ENCODE measurements at regions not wholly inside any gene's neighbourhood (a gene's known extent, or its start where the extent isn't known, plus 50 kb on each side); places are given as distances from the start of the nearest gene placed in this dataset.
"Not testable (repeated sequence)": the region's sequence is repeated elsewhere in the genome, so short reads cannot be mapped to it uniquely, and the experiment has no call there.

DNA sequence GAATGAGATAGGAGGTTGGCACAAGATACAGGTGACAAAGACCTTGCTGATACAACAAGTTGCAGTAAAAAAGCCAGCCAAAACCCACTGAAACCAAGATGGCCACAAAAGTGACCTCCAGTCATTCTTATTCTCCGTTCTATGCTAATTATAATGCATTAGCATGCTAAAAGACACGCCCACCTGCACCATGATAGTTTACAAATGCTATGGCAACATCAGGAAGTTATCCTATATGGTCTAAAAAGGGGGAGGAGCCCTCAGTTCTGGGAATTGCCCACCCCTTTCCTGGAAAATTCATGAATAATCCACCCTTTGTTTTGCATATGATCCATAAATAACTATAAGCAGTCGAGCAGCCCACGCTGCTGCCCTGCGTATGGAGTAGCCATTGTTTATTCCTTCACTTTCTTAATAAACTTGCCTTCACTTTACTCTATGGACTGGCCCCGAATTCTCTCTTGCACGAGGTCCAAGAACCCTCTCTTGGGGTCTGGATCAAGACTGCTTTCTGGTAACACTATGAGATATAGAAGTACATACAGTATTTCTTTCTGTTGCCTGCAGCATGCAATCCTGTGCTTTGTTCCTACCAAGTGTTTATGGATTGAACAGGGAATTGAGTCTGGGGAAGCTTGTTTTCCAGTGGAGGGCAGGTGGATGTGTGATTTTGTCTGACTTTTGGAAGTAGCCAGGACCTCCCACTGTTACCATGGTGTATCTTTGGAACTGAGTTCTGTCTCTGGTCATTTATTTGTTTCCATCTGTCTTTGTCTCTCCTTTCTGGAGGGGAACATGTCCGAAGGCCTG lies 72.0 kb upstream of the TGM3 start:
- TF ChIP-seq, protein P1, sequence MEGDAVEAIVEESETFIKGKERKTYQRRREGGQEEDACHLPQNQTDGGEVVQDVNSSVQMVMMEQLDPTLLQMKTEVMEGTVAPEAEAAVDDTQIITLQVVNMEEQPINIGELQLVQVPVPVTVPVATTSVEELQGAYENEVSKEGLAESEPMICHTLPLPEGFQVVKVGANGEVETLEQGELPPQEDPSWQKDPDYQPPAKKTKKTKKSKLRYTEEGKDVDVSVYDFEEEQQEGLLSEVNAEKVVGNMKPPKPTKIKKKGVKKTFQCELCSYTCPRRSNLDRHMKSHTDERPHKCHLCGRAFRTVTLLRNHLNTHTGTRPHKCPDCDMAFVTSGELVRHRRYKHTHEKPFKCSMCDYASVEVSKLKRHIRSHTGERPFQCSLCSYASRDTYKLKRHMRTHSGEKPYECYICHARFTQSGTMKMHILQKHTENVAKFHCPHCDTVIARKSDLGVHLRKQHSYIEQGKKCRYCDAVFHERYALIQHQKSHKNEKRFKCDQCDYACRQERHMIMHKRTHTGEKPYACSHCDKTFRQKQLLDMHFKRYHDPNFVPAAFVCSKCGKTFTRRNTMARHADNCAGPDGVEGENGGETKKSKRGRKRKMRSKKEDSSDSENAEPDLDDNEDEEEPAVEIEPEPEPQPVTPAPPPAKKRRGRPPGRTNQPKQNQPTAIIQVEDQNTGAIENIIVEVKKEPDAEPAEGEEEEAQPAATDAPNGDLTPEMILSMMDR (IDR thresholded peaks at IDR 0.05; ENCODE audit: low read depth, low read length, missing control alignments), result no peak
- no peak overlapping the region for H3K4me3 ChIP-seq (replicated peaks; ENCODE audit: low read depth, low read length)
- DNase-seq (ENCODE audit: extremely low read depth, low read depth), result no peak

DNA sequence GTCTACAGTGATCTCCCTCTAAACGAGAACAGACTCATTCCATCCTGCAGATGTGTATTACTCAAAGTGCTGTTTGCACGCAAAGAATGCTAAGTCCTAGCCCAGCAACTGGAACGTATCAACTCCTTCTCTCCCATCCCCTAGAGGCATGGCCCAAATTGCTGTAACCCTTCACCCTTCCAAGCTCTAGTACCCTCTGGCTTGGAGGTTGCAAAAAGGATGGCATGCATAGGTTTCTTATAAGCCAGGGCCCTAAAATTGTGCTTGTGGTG lies 71.5 kb upstream of the TGM3 start:
- TF ChIP-seq, protein P1 (IDR thresholded peaks at IDR 0.05; ENCODE audit: low read depth, low read length, missing control alignments), result no peak
- no peak overlapping the region for H3K4me3 ChIP-seq (replicated peaks; ENCODE audit: low read depth, low read length)
- no peak for DNase-seq (ENCODE audit: extremely low read depth, low read depth)

DNA sequence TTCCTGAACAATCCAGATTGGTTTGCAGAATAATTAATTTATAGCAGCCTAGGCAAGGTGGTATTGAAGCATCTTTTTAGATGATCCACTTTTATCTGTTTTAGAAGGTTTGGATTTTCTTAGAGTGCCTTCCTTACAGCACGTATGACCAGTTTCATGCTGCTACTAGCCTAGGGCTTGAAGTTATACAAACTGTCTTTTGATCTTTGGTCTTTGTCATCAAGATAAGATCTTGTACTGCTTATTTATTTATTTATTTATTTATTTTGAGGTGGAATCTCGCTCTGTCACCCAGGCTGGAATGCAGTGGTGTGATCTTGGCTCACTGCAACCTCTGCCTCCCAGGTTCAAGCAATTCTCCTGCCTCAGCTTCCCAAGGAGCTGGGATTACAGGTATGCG lies 68.5 kb upstream of the TGM3 start:
- not testable (repeated sequence) for H3K4me3 ChIP-seq (replicated peaks; ENCODE audit: low read depth, low read length); DNase-seq (ENCODE audit: extremely low read depth, low read depth)

DNA sequence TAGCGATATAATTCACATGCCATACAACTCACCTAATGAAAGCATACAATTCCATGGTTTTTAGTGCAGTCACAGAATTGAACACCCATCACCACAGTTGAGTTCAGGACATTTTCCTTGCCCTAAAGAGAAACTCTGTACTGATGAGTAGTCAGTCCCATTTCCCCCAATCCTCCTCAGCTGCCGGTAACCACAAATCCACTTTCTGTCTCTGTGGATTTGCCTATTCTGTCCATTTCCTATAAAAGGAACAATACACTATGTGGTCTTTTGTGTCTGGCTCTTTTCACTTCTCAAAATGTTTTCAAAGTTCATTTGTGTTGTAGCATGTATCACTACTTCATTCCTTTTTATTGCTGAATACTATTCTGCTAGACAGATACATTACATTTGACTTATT lies 67.9 kb upstream of the TGM3 start:
- TF ChIP-seq, protein P1 (IDR thresholded peaks at IDR 0.05; ENCODE audit: low read depth, low read length, missing control alignments), result no peak
- DNase-seq (ENCODE audit: extremely low read depth, low read depth), result no peak
- no peak overlapping the region for H3K4me3 ChIP-seq (replicated peaks; ENCODE audit: low read depth, low read length)

DNA sequence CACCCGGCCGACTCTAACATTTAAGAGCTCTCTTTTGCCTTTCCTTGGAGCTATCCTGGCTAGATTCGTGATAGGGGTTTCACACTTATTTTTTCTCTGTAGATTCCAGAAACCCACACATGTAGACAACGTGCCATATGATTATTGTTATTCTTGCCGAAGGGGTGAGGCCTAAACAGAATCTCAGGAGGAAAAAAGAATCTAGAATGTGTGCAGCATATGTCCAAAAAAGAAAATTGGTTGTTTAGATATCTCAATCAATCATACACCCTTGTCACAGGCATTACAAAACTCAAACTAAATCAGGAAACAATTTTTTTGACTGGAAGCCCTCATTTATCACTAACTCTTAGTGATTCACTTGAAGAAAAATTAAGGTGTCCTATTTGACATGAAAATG lies 66.9 kb upstream of the TGM3 start:
- H3K4me3 ChIP-seq (replicated peaks; ENCODE audit: low read depth, low read length), result no peak overlapping the region
- no peak for DNase-seq (ENCODE audit: extremely low read depth, low read depth)
- TF ChIP-seq, protein P1 (IDR thresholded peaks at IDR 0.05; ENCODE audit: low read depth, low read length, missing control alignments), result no peak

DNA sequence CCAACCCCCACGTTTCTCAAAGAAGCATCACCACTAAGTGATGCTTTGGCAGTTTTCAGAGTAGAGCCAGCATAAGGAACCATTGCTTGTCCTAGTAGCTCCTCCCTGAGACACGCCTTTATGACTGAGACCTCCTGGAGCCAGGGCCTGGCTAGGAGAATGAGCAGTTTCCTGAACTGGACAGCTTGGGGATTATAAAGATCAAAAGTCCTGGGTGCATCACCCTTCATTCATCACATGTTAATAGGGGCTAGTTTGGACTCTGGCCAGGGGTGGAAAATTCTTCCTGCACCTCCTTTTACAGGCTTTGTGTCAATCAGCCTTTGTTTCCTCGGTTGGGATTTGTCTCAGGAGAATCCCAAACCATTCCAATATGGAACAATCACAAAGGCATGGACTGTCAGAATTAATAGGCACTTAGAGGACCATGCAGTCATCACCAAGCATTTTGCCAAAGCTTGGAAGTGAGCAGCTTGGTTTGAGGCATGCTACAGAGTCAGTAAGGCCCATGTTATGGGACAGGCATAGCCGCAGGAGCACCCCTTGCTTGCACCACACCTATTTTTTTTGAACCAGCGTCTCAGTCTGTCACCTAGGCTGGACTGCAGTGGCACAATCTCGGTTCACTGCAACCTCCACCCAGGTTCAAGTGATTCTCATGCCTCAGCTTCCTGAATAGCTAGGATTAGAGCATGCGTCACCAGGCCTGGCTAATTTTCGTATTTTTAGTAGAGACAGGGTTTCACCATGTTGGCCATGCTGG lies 64.9 kb upstream of the TGM3 start:
- no peak for DNase-seq (ENCODE audit: extremely low read depth, low read depth)
- H3K4me3 ChIP-seq (replicated peaks; ENCODE audit: low read depth, low read length), result no peak overlapping the region
- TF ChIP-seq, protein P1 (IDR thresholded peaks at IDR 0.05; ENCODE audit: low read depth, low read length, missing control alignments), result no peak

DNA sequence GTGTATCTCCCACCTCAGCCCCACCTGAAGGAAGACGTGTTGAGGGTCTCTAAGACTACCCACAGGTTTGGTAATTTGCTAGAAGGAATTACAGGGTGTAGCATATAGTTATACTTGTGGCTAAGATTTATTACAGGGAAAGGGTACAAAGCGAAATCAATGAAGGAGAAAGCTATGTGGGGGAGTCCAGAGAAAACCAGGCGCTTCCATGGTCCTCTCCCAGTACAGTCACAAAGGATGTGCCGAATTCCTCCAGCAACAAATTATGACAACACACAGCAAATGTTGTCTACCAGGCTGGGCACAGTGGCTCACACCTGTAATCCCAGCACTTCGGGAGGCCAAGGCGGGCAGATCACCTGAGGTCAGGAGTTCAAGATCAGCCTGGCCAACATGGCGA lies 64.1 kb upstream of the TGM3 start:
- TF ChIP-seq, protein P1 (IDR thresholded peaks at IDR 0.05; ENCODE audit: low read depth, low read length, missing control alignments), result no peak

More for the DNA sequence above, 64.1 kb upstream of the TGM3 start:
- no peak for DNase-seq (ENCODE audit: extremely low read depth, low read depth)
- H3K4me3 ChIP-seq (replicated peaks; ENCODE audit: low read depth, low read length), result no peak overlapping the region

Data from HFF-Myc (cell line).